Adipocyte (in vitro differentiated cells): ENCODE measurements at regions not wholly inside any gene's neighbourhood (a gene's known extent, or its start where the extent isn't known, plus 50 kb on each side); places are given as distances from the start of the nearest gene placed in this dataset.

ENCODE experiments used
- DNase-seq: peaks from one replicate; pipeline ENCODE4 v3.0.0-alpha.2; 2015; ENCODE audit warnings: low read depth
- H3K27me3 ChIP-seq: replicated peaks from 2 replicates; pipeline ENCODE4 v1.7.0; 2013; ENCODE audit warnings: mild to moderate bottlenecking, low read length, moderate library complexity; ENCODE audit not compliant: control insufficient read depth, insufficient read depth
- H3K36me3 ChIP-seq: 2 replicates; pipeline ENCODE4 v1.7.0; 2013; ENCODE audit warnings: low read length, mild to moderate bottlenecking, moderate library complexity; ENCODE audit not compliant: control insufficient read depth, insufficient read depth, severe bottlenecking
- H3K4me1 ChIP-seq: 2 replicates; pipeline ENCODE4 v1.7.0; 2013; ENCODE audit warnings: mild to moderate bottlenecking, low read length, moderate library complexity; ENCODE audit not compliant: control insufficient read depth, insufficient read depth
- H3K4me3 ChIP-seq: 2 replicates; pipeline ENCODE4 v1.7.0; 2013; ENCODE audit warnings: mild to moderate bottlenecking, low read length, moderate library complexity
- H3K9ac ChIP-seq: 2 replicates; pipeline ENCODE4 v1.7.0; 2013; ENCODE audit warnings: mild to moderate bottlenecking, low read length, moderate library complexity
- H3K9me3 ChIP-seq: 2 replicates; pipeline ENCODE4 v1.7.0; 2013; ENCODE audit warnings: mild to moderate bottlenecking, low read length, moderate library complexity; ENCODE audit not compliant: control insufficient read depth

DNA sequence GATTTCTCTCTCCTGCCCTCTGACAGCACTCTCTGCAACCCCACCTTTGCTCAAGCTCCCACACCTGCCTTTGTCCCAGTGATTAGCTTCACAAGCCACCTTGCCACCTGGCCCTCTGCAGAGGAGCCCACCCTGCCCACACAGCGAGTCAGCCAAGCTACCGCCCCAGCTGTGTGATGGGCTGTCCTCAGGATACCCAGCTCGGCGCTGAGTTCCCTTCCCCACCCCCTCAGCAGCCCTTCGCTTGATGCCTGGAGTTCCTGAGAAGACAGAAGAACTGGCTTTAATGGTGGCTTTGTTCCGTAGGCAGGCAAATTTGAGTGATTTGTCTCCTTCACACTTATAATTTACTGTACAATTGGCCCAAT is 266.4 kb downstream of the CBLN1 start:
- H3K9ac ChIP-seq, result no peak overlapping the region
- H3K4me3 ChIP-seq, result no peak overlapping the region
- no peak for DNase-seq
- H3K4me1 ChIP-seq, result peaks cover 6% of the 10 kb centered on the region
- no peaks in the 10 kb centered on the region for H3K9me3 ChIP-seq
- peaks cover 40% of the 10 kb centered on the region for H3K27me3 ChIP-seq
- H3K36me3 ChIP-seq, result no peaks in the 10 kb centered on the region

DNA sequence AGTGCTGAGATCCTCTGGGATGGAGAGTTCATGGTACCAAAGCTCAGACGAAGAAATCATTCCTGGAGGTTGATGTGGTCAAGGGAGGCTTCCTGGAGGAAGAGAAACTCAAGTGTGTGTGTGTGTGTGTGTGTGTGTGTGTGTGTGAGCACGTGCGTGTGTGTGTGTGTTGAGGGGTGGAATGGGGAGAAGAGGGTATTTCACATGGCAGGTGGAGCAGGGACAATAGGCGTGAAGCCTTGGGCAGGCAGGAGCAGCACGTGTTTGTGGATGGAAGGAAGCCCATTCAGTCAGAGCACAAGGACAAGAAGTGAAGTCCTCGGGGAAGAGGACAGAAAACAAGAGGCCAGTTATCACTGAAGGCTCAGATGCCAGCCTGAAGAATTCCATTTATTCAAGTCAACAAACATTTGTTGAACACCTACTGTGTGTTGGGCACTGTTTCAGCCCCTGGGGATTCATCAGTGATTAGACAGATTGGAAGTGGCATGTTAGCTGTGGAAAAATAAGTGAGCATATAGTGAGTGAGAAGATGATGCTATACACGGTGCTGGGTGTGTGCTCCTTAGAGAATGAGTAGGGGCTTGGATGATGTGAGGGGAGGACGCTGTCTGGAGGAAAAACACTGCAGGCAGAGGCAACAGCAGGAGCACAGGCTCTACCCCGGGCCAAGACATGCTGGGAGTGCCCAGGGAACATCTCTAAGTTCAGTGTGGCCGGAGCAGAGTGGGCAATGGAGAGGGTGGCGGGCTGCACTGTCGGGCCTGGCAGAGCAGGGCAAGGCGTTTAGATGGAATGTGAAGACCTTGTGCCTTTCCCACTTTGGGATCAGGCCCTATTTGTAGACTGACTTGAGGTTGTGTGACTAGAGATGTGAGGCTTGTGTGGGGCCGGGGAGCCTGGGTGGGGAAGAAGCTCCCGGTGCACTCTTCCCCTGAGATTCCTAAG is 267.1 kb downstream of the CBLN1 start:
- no peak overlapping the region for H3K9ac ChIP-seq
- no peaks in the 10 kb centered on the region for H3K36me3 ChIP-seq
- no peak for DNase-seq
- H3K4me1 ChIP-seq, result peaks cover 7% of the 10 kb centered on the region
- H3K4me3 ChIP-seq, result no peak overlapping the region
- H3K27me3 ChIP-seq, result peaks cover 40% of the 10 kb centered on the region
- H3K9me3 ChIP-seq, result no peaks in the 10 kb centered on the region

DNA sequence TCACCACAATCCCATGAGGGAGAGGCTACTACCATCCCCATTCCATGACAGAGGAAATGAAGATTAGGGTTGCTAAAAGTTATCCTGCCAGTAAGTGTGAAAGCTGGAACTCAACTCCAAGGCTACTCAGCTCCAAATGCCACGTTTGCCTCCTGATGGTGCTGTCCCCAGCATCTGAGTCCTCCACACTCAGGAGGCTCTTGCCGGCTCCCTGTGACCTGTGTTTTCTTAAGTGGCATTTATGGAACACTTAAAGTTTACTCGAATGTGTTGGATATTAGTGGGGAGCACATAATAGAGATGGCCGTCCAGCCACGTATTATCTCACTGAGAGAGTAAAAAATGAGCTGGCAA is 267.9 kb downstream of the CBLN1 start:
- H3K27me3 ChIP-seq, result peaks cover 32% of the 10 kb centered on the region
- H3K9me3 ChIP-seq, result no peaks in the 10 kb centered on the region
- H3K4me3 ChIP-seq, result no peak overlapping the region
- no peaks in the 10 kb centered on the region for H3K36me3 ChIP-seq
- H3K4me1 ChIP-seq, result peaks cover 7% of the 10 kb centered on the region
- DNase-seq, result no peak
- H3K9ac ChIP-seq, result no peak overlapping the region

DNA sequence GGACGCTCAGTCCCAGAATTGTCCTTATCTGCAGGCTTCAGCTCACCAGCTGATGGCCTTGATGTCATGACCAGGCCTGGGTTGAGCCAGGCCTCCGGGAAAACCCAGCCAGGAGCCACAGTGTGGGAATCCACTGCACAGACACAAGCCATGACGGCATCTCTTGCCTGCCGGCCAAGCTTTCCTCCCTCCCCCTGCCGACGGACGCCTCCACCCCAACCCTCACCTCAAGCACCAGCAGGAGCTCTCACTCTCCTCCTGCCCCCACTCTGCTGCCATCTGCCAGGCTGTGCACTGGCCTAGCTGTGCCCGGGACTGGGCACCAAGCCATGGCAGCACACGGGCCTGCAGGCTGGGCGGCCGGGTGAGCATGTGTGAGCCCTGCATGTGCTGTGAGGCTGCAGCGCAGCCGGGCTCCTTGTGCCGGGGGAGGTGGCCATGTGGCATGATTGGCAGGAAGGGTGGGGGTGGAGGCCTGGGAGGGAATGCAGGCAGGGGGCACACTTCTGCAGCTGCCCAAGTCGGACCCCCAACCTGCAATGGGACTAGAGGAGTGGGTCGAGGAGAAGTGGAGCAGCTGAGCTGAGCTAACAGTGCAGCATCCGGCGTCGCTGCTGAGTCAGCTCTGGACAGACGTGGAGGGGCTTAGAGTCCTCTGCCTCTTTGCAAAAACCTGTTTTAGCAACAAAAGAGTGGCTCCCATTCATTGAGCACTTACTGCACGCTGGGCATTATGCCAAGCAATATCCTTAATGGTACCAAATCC is 268.5 kb downstream of the CBLN1 start:
- Histone ChIP-seq H3K4me3 (no peak overlapping the region), H3K36me3 (no peaks in the 10 kb centered on the region), H3K4me1 (peaks cover 7% of the 10 kb centered on the region), H3K9me3 (no peaks in the 10 kb centered on the region), H3K27me3 (peaks cover 27% of the 10 kb centered on the region), H3K9ac (no peak overlapping the region)
- DNase-seq, result no peak

DNA sequence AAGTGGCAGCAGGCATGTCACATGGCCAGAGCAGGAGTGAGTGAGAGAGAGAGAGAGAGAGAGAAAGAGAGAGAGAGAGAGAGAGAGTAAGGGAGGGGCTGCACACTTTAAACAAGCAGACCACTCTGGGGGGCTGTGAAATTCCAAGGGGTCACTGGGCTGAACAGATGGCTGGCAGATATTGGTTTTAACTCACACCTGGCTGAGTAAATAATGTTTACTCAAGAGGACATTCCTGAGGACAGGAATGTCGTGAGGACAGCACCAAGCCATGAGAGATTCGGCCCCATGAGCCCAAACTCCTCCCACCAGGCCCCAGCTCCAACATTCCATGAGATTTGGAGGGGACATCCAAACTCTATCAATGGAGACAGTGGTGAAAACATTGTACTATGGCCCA is 269.7 kb downstream of the CBLN1 start:
- no peak for DNase-seq
- peaks cover 7% of the 10 kb centered on the region for H3K4me1 ChIP-seq
- H3K36me3 ChIP-seq, result no peaks in the 10 kb centered on the region
- H3K27me3 ChIP-seq, result peaks cover 21% of the 10 kb centered on the region
- H3K4me3 ChIP-seq, result no peak overlapping the region
- no peaks in the 10 kb centered on the region for H3K9me3 ChIP-seq
- H3K9ac ChIP-seq, result no peak overlapping the region

DNA sequence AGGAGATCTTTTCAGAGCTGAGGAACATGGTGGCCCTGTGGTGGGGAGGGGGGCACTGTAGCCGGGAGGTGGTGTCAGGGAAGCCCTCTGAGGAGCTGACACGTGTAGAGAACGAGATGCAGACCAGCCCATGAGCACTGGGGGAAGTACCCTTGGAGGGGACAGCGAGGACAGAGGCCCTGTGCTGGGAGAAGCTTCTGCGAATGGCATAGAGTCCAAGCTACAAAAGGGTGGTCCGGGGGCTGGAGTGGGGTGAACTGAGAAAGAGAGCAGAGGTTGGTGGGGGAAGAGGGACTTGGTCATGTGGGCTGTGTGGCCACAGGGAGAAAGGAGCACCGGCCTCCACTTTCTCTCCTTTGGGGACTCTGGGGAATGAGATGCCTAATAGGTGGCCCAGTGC is 270.8 kb downstream of the CBLN1 start:
- Histone ChIP-seq H3K4me1 (peaks cover 7% of the 10 kb centered on the region), H3K9me3 (no peaks in the 10 kb centered on the region), H3K27me3 (peaks cover 14% of the 10 kb centered on the region), H3K36me3 (no peaks in the 10 kb centered on the region), H3K4me3 (no peak overlapping the region), H3K9ac (no peak overlapping the region)
- no peak for DNase-seq

DNA sequence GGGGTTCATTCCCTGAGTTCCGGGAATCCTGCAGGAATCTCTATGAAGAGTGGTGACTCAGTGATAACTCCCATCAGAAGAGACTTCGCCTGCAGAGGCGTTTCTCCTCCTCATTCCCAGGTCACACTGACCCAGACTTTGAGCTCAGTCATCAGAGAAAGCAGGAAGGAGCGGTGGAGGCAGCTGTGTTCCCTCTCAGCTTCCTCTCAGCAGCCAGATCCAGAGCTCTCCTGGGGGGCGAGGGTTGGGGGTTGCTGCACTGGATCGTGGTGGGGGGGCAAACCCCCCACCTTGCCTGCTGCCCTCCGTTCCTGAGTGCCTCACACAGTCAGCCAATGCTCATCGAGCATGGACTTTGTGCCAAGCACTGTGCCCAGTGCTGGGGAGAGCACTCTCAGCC is 271.2 kb downstream of the CBLN1 start:
- H3K9ac ChIP-seq, result no peak overlapping the region
- H3K9me3 ChIP-seq, result no peaks in the 10 kb centered on the region
- H3K36me3 ChIP-seq, result no peaks in the 10 kb centered on the region
- peaks cover 10% of the 10 kb centered on the region for H3K27me3 ChIP-seq
- no peak overlapping the region for H3K4me3 ChIP-seq
- peaks cover 7% of the 10 kb centered on the region for H3K4me1 ChIP-seq
- DNase-seq, result no peak

DNA sequence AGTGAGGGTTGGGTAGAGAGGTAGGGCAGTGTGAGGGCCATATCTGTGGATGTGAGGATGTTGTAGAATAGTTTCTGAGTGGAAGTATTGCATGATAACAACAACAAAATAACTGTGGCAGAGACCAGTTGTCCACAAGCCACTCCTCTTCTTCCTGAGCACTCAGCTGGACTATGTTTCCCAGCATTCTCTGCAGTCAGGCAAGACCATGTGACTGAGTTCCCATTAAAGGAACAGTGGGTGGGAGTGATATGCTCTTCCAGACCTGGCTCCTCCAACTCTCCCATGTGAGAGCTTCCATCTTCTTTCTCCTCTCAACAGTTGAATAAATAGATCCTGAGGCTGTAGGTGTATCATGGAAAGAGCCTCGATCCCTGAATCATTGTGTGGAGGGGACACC is 272.4 kb downstream of the CBLN1 start:
- Histone ChIP-seq H3K4me1 (peaks cover 7% of the 10 kb centered on the region), H3K9ac (no peak overlapping the region), H3K9me3 (no peaks in the 10 kb centered on the region), H3K4me3 (no peak overlapping the region), H3K36me3 (no peaks in the 10 kb centered on the region), H3K27me3 (peaks cover 3% of the 10 kb centered on the region)
- DNase-seq, result no peak

DNA sequence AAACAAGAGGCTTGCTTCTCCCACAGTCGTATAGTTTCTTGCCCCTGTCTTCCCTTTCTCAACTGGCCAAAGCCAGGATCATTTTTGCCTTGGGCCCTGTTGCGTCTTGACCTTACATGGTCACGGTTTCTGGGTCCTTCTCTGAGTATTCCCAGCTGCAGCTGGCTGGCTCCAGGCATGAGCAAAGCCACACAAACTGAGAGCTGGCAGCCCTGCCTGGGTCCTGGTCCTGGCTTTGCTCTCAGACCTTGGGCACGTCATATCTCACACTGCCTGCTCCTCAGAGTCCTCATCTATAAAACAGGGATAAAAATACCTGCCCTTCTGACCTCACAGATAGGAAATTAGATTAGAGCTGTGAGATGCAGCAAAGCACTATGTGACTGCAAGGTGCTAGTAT is 277.6 kb downstream of the CBLN1 start:
- DNase-seq, result no peak
- Histone ChIP-seq H3K4me1 (no peaks in the 10 kb centered on the region), H3K9me3 (no peaks in the 10 kb centered on the region), H3K9ac (no peak overlapping the region), H3K36me3 (no peaks in the 10 kb centered on the region), H3K27me3 (peaks cover 7% of the 10 kb centered on the region), H3K4me3 (no peak overlapping the region)

DNA sequence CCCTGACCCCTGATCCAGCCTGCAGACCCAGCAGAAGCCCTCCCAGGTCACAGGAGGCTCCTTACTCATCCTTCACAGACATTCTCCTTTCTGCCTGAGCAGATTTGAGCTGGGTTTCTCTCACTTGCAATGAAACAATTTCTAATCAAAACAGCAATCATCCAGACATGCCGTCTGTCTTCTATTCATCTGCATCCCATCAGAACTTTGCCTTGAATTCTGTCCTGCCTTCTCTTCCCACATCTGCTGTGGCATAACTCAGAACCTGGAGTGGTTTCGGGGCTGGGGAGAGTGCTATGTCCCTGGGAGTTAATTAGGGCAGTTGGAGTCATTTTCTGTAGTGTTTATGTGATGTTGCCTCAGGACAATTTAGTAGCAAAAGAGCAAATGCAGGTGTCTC is 278.6 kb downstream of the CBLN1 start:
- Histone ChIP-seq H3K27me3 (peaks cover 7% of the 10 kb centered on the region), H3K9me3 (no peaks in the 10 kb centered on the region), H3K36me3 (no peaks in the 10 kb centered on the region), H3K9ac (no peak overlapping the region), H3K4me3 (no peak overlapping the region), H3K4me1 (no peaks in the 10 kb centered on the region)
- no peak for DNase-seq

DNA sequence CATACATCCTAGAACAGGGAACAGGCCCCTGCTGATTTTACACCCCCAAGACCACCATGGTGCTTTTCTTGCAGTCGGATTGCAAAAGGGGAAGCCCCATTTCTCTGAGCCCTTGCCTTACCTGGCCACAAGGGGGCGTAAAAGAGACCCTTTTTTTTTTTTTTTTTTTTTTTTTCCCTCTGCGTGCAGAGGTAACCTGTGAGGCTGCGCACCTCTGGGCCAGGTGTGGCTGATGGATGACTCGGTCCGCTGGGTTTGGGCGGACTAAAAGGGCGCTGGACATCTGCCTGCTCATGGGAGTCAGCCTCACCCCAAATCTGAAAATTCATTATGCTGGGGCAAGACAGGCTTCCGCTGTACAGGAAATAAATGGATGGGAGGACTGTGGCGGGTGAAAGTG is 281.0 kb downstream of the CBLN1 start:
- Histone ChIP-seq H3K27me3 (peaks cover 20% of the 10 kb centered on the region), H3K4me3 (no peak overlapping the region), H3K9ac (no peak overlapping the region), H3K9me3 (no peaks in the 10 kb centered on the region), H3K4me1 (no peaks in the 10 kb centered on the region), H3K36me3 (no peaks in the 10 kb centered on the region)
- DNase-seq, result no peak
